Karpas-422 (cell line): ENCODE measurements at regions not wholly inside any gene's neighbourhood (a gene's known extent, or its start where the extent isn't known, plus 50 kb on each side); places are given as distances from the start of the nearest gene placed in this dataset.

Experiments
- DNase-seq: peaks from one replicate; pipeline ENCODE4 v3.0.0-alpha.2; 2015
- H2AFZ ChIP-seq: fragments of 200-600 bp; sonication (generic); 2 replicates; pipeline ENCODE4 v1.6.1; 2014; ENCODE audit warnings: antibody characterized with exemption, low read length, mixed read lengths
- H3K27ac ChIP-seq: fragments of 200-600 bp; sonication (generic); 2 replicates; pipeline ENCODE4 v1.5.1; 2014; ENCODE audit warnings: mild to moderate bottlenecking, low read length, moderate library complexity
- H3K27me3 ChIP-seq: fragments of 200-600 bp; sonication (generic); 2 replicates; pipeline ENCODE4 v1.6.1; 2014; ENCODE audit warnings: low read length, mixed read lengths
- H3K36me3 ChIP-seq: fragments of 200-600 bp; sonication (generic); 2 replicates; pipeline ENCODE4 v1.6.1; 2014; ENCODE audit warnings: low read length, mixed read lengths; ENCODE audit not compliant: insufficient read depth
- H3K4me1 ChIP-seq: fragments of 200-600 bp; sonication (generic); 2 replicates; pipeline ENCODE4 v1.6.1; 2014; ENCODE audit warnings: mild to moderate bottlenecking, low read length, mixed read lengths
- H3K4me2 ChIP-seq: fragments of 200-600 bp; sonication (generic); 2 replicates; pipeline ENCODE4 v1.6.1; 2014; ENCODE audit warnings: low read length, low read depth, mild to moderate bottlenecking; ENCODE audit not compliant: poor library complexity, severe bottlenecking
- H3K4me3 ChIP-seq: fragments of 200-600 bp; sonication (generic); 2 replicates; pipeline ENCODE4 v1.5.1; 2014; ENCODE audit warnings: mild to moderate bottlenecking, antibody characterized with exemption, low read length, mixed read lengths
- H3K79me2 ChIP-seq: fragments of 200-600 bp; sonication (generic); 2 replicates; pipeline ENCODE4 v1.6.1; 2014; ENCODE audit warnings: mild to moderate bottlenecking, low read length, mixed read lengths
- H3K9ac ChIP-seq: fragments of 200-600 bp; sonication (generic); 2 replicates; pipeline ENCODE4 v1.6.0; 2014; ENCODE audit warnings: low read length
- H3K9me2 ChIP-seq: fragments of 200-600 bp; sonication (generic), shearing (Covaris generic); replicated peaks from 2 replicates; pipeline ENCODE4 v1.6.0; 2014; ENCODE audit warnings: mild to moderate bottlenecking, low read length, moderate library complexity; ENCODE audit not compliant: insufficient read depth
- H3K9me3 ChIP-seq: fragments of 300-700, 200-600 bp; sonication (generic); 2 replicates; pipeline ENCODE4 v1.6.1; 2014; ENCODE audit warnings: low read length, mixed read lengths
- H4K20me1 ChIP-seq: fragments of 200-600 bp; sonication (generic); 2 replicates; pipeline ENCODE4 v1.6.1; 2014; ENCODE audit warnings: mild to moderate bottlenecking, antibody characterized with exemption, low read length, low read depth; ENCODE audit not compliant: insufficient read depth

DNA sequence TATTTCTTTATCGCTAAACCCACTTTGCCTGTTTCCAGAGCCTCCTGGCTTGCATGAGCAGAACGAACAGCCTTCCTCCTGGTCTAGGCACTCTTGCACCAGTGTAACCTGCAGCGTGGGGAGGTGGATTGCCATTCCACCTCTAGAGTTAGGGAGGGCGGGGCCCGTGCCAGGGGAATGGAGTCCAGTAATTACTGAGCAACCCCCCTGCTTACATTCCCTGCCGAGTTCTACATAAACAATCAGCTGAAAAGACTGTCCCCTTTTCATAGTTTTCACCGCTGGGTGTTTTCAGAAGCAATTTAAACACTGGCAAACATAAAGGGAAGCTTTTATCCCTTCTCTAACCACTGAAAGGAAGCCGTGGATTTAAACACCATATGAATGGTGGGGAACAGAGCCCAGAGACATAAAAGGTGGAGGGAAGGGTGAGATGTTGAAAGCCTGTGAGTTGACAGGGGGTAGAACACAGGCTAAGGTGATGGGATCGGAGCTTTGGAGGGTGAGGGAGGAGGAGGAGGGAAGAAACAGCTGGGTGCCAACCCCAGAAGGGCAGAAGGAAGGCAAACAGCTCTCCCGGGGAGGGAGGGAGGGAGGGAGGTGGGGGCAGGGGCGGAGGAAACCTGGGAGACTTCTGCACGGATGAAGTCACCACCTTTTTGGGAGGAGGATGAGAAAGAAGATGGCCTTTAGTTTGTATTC is 68.0 kb upstream of the WDR26 start:
- Histone ChIP-seq H3K27me3 (no peaks in the 10 kb centered on the region), H3K9me3 (no peaks in the 10 kb centered on the region), H3K9ac (no peak overlapping the region), H3K9me2 (no peaks in the 10 kb centered on the region), H3K36me3 (no peaks in the 10 kb centered on the region), H3K4me3 (no peak overlapping the region), H3K79me2 (no peaks in the 10 kb centered on the region), H2AFZ (no peak overlapping the region), H3K4me1 (no peaks in the 10 kb centered on the region), H4K20me1 (no peaks in the 10 kb centered on the region), H3K4me2 (no peak overlapping the region), H3K27ac (no peak overlapping the region)
- DNase-seq, result no peak

DNA sequence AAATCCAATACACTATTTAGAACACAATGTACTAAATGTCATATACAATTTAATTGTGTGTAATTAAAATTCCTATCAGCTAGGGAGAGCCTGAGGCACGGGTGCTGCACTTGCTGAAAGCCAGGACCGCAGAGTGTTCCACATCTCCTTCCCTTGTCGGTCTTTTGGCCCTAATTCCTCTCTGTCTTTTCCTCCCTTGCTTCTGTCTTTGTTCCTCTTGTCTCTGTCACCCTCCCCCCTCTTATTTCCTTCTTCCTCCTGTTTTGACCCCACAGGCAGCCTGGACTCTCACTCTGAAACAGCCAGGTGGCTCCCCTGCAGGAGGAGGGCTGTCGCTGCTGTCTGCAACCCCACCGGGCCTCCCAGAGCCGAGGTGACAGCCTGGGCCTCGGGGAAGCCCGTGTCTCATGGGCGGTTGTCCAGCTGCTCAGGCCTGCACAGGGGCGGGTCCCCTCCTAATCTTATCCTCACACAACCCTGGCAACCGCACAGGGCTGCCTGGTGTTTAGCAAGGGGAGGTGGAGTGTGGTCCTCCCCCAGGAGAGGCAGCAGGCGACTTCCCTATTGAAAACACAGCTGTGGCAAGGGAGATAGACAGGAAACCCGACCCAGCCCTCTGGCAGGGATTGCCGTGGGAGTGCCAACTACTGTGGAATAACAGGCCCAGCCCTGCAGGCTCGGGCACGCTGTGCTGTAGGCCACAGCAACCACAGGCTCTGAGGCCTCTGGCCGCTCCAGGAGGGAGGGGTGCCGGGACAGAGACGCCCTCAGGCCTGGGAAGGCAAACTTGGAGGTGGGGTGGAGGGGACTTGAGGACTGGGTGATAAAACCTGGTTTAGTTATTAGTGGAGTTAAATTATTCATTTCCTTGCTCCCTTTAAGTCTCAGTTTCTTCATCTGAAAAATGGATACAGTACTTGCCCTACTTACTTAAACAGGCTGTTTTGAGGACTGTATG is 68.8 kb upstream of the WDR26 start:
- Histone ChIP-seq H3K9ac (no peak overlapping the region), H4K20me1 (no peaks in the 10 kb centered on the region), H3K9me2 (no peaks in the 10 kb centered on the region), H3K4me3 (no peak overlapping the region), H3K36me3 (no peaks in the 10 kb centered on the region), H3K27ac (no peak overlapping the region), H2AFZ (no peak overlapping the region), H3K9me3 (no peaks in the 10 kb centered on the region), H3K79me2 (no peaks in the 10 kb centered on the region), H3K27me3 (no peaks in the 10 kb centered on the region), H3K4me1 (no peaks in the 10 kb centered on the region), H3K4me2 (no peak overlapping the region)
- DNase-seq, result no peak

DNA sequence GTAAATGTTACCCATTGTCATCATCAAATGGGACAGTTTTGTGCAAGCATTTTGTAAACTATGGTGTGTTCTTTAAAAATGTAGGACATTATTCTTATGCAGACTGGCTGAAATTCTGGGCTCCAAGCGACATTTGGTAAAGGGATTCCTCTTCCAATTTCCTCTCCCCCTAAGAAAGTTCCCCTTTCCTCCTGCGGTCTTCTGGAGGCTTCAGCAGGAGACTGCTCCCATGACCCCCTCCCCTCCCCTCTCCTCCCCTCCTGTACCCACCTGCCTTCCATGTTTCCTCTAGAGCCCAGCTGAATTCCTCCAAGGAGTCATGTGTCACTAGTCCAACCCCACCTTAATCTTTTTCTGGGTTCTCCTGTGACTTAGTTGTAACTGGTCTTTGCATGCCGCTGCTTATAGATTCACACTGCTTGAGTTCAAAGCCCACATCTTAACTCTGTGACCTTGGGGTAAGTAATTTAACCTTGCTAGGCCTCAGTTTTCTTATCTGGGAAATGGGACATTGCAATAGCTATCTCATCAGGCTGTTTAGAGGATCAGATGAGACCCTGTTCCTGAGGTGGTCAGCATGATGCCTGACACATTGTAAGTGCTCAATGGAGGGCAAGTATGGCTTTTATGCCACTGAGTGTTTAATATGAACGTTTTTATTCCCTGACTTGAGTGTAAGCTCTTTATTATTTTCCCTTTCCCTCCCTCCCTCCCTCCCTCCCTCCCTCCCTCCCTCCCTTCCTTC is 69.9 kb upstream of the WDR26 start:
- no peaks in the 10 kb centered on the region for H3K36me3 ChIP-seq
- DNase-seq, result no peak
- H3K9me3 ChIP-seq, result no peaks in the 10 kb centered on the region
- H4K20me1 ChIP-seq, result no peaks in the 10 kb centered on the region
- H3K79me2 ChIP-seq, result no peaks in the 10 kb centered on the region
- H3K27me3 ChIP-seq, result no peaks in the 10 kb centered on the region
- no peak overlapping the region for H3K27ac ChIP-seq
- H3K4me1 ChIP-seq, result no peaks in the 10 kb centered on the region
- H2AFZ ChIP-seq, result no peak overlapping the region
- no peak overlapping the region for H3K4me2 ChIP-seq
- no peak overlapping the region for H3K4me3 ChIP-seq
- H3K9ac ChIP-seq, result no peak overlapping the region
- no peaks in the 10 kb centered on the region for H3K9me2 ChIP-seq

DNA sequence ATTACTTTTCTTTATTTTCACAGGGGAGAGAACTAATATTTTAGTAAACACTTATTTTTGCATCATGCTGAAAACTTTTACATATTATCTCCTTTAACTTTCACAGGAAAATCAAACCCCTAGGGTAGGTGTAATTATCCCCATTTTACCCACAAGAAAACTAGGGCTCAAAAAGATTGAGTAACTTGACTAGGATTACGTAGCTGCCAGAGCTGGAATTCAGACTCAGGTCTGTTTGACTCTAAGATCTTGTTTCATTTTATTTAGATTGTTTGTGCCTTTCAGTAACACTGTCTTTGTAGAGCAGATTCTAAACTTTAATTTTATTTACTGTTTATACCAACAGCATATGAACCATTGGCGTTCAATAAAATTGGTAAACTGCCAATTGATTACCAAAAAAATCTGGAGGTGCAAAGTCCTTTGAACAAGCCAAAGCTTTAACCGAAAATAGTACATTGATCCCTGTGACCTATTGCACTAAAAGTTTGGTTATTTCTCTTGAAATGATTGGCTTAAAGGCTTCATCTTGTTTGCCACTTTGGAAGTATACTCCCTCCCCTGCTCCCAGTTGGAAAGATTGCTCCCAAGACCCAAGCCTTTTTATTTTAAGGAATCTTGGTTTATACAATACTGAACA is 71.0 kb upstream of the WDR26 start:
- Histone ChIP-seq H3K4me1 (no peaks in the 10 kb centered on the region), H3K9ac (no peak overlapping the region), H3K4me2 (no peak overlapping the region), H3K9me2 (no peaks in the 10 kb centered on the region), H3K27me3 (no peaks in the 10 kb centered on the region), H3K9me3 (no peaks in the 10 kb centered on the region), H3K79me2 (no peaks in the 10 kb centered on the region), H3K36me3 (no peaks in the 10 kb centered on the region), H2AFZ (no peak overlapping the region), H3K27ac (no peak overlapping the region), H4K20me1 (no peaks in the 10 kb centered on the region), H3K4me3 (no peak overlapping the region)
- no peak for DNase-seq

DNA sequence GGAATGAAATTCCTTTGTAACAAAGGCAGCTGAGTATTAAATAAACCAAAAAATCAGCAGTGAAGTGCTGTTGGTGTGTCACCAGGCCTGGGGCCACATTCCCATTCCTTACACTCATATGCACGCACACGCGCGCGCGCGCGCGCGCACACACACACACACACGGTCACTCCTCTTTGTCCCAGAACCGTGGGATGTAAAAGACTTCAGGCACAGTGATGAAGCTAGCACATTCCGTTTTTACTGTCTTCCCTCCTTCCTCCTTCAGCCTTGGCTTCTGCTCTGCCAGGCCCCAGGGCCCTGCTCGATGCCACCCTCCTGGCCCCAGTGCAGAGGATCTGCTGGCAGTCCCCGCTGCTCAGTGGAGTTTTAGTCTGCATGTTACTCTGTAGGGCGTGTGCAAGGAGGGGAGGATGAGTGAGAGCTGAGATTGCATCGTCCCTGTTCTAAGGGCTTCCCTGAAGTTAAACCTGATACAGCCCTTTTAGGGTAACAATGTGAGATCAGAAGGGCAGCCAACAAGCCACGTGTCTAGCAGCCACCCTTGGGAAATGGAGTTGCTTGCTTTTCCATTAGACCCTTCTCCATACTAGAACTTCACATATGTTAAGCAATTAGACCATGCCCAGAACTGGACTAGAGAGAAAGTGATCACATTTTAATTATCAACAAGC is 71.7 kb upstream of the WDR26 start:
- Histone ChIP-seq H3K27me3 (no peaks in the 10 kb centered on the region), H3K4me1 (no peaks in the 10 kb centered on the region), H3K36me3 (no peaks in the 10 kb centered on the region), H3K9ac (no peak overlapping the region), H4K20me1 (no peaks in the 10 kb centered on the region), H3K9me3 (no peaks in the 10 kb centered on the region), H3K4me3 (no peak overlapping the region), H3K79me2 (no peaks in the 10 kb centered on the region), H2AFZ (no peak overlapping the region), H3K9me2 (no peaks in the 10 kb centered on the region), H3K4me2 (no peak overlapping the region), H3K27ac (no peak overlapping the region)
- DNase-seq, result no peak

DNA sequence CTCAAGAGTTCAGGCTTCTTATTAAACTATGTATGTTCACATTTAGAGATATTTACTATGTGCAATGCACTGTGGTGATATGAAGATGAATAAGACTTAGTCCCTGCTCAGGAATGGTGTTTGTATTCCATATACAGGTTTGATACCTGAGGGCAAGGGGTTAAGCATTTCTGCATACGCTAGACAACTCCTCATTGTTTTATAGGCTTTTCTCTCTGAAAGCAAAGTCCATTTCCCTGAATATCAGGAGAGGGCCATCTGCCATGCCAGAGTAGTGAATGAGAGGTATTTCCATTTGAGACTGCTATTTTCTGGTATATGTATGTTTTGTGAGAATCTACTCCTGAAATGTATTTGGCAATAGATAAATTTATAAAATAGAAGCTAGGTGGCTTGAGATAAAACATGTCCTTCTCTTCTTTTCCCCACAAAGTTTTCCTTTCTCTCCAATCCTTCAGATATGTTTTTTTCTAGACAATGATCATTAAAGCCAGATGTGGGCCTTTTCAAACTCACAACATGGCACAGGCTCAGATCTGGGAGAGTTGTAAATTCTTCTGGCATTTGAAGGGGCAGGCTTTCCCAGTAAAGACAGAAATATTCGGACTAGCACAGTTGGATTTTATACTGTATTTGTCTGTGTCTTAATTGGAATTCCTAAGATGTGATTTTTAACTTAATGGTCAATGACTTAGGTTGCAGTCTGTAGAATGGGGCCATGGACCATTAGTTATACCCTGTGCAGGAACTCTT is 73.3 kb upstream of the WDR26 start:
- no peaks in the 10 kb centered on the region for H3K4me1 ChIP-seq
- H3K27me3 ChIP-seq, result no peaks in the 10 kb centered on the region
- no peak for DNase-seq
- no peaks in the 10 kb centered on the region for H3K79me2 ChIP-seq
- H2AFZ ChIP-seq, result no peak overlapping the region
- H3K4me3 ChIP-seq, result no peak overlapping the region
- no peaks in the 10 kb centered on the region for H3K36me3 ChIP-seq
- H3K9ac ChIP-seq, result no peak overlapping the region
- H3K9me2 ChIP-seq, result no peaks in the 10 kb centered on the region
- no peak overlapping the region for H3K4me2 ChIP-seq
- H3K27ac ChIP-seq, result no peak overlapping the region
- no peaks in the 10 kb centered on the region for H4K20me1 ChIP-seq
- no peaks in the 10 kb centered on the region for H3K9me3 ChIP-seq

DNA sequence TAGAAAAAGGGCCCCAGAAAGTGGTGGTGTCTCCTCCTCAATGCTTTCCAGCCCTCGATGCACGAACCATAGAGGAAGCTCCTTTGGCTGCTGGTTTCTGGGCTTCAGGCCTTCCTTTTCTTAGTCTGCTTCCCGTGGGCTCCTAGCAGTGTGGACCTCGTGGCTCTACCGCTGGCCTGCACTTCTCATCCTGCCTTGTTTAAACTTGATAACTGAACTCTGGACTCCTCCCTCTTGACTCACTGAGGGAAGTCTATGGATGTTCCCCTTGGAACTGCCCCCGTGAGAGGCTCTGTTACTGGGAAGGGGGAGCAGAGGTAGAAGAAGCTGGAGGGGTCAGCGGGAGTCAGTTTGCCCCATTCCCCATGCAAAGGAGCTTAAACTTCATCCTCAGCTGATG is 75.3 kb upstream of the WDR26 start:
- no peak overlapping the region for H2AFZ ChIP-seq
- H3K4me3 ChIP-seq, result no peak overlapping the region
- no peak for DNase-seq
- H3K27me3 ChIP-seq, result no peaks in the 10 kb centered on the region
- no peaks in the 10 kb centered on the region for H3K36me3 ChIP-seq
- no peak overlapping the region for H3K27ac ChIP-seq
- H3K9me3 ChIP-seq, result no peaks in the 10 kb centered on the region
- H3K79me2 ChIP-seq, result no peaks in the 10 kb centered on the region
- no peak overlapping the region for H3K9ac ChIP-seq
- H3K4me2 ChIP-seq, result no peak overlapping the region
- no peaks in the 10 kb centered on the region for H3K9me2 ChIP-seq
- H4K20me1 ChIP-seq, result no peaks in the 10 kb centered on the region
- H3K4me1 ChIP-seq, result no peaks in the 10 kb centered on the region
